Transverse colon (tissue), 4 donors: ENCODE measurements at regions not wholly inside any gene's neighbourhood (a gene's known extent, or its start where the extent isn't known, plus 50 kb on each side); places are given as distances from the start of the nearest gene placed in this dataset.

Experiments used
- DNase-seq: peaks from one replicate; pipeline ENCODE4 v3.0.0-alpha.2; 2019
- H3K27ac ChIP-seq, 4 donors: fragments of 200-600 bp; sonication (generic); 2 replicates each; pipeline ENCODE4 v1.5.1; 2016 to 2018; ENCODE audit warnings: inconsistent platforms in 4 of 4
- H3K27me3 ChIP-seq: fragments of 200-600 bp; sonication (generic); 2 replicates; pipeline ENCODE4 v1.5.1; 2017; ENCODE audit warnings: inconsistent platforms
- H3K36me3 ChIP-seq, 4 donors: fragments of 200-600 bp; sonication (generic); 2 replicates each; pipeline ENCODE4 v1.5.1; 2017 to 2019; ENCODE audit warnings: inconsistent platforms in 4 of 4
- H3K4me1 ChIP-seq, 4 donors: fragments of 200-600 bp; sonication (generic); 2 replicates each; pipeline ENCODE4 v1.5.1; 2017 to 2020; ENCODE audit warnings: inconsistent platforms in 4 of 4
- H3K4me3 ChIP-seq, 4 donors: fragments of 200-600 bp; sonication (generic); 1 replicate in 1 of 4; 2 replicates in 3 of 4; pipeline versions ENCODE4 v1.5.1 to v1.6.1; 2017 to 2019; ENCODE audit warnings: inconsistent platforms in 4 of 4
- H3K9me3 ChIP-seq, 2 donors: fragments of 200-600 bp; sonication (generic); 2 replicates each; pipeline ENCODE4 v1.5.1; 2017 to 2019; ENCODE audit warnings: inconsistent platforms in 2 of 2
- CTCF ChIP-seq, 5 experiments: fragments of 200-600 bp in 3 of 5; fragments of 450-650 bp in 2 of 5; sonication (generic) in 3 of 5; IDR thresholded peaks; 1 replicate in 2 of 5; 2 replicates in 3 of 5; pipeline ENCODE4 v1.5.1; 2016 to 2017; ENCODE audit warnings: antibody characterized with exemption in 5 of 5, inconsistent platforms in 3 of 5, mild to moderate bottlenecking in 2 of 5, moderate library complexity in 1 of 5
- EP300 ChIP-seq: sonication (generic); formaldehyde crosslinking; IDR thresholded peaks from one replicate; pipeline ENCODE4 v1.6.1; 2017; ENCODE audit warnings: antibody characterized with exemption, low read depth
- POLR2A ChIP-seq: fragments of 450-650 bp; IDR thresholded peaks from one replicate; pipeline ENCODE4 v1.6.1; 2016; ENCODE audit warnings: antibody characterized with exemption, mild to moderate bottlenecking, moderate library complexity
- POLR2AphosphoS5 ChIP-seq, 3 donors: sonication (generic); formaldehyde crosslinking; IDR thresholded peaks; one replicate each; pipeline ENCODE4 v1.6.1; 2016; ENCODE audit warnings: antibody characterized with exemption in 3 of 3
- WGBS, 2 donors: methylation state at CpG; one replicate each; pipeline ENCODE4 v1.1.5; 2018; ENCODE audit warnings: low coverage in 1 of 2; 5-methylcytosine and 5-hydroxymethylcytosine counted together
- in situ Hi-C, 4 donors: fragments of 200-750 bp; cut with MboI; loops; one replicate each; pipeline versions ENCODE4 v1.15.0 to v1.15.1; 2017; ENCODE audit warnings: low sequenced_read_pairs in 3 of 4, low pct_ligation_motif_present in 1 of 4, low pct_unique_long_range_greater_than_20kb in 1 of 4
- intact Hi-C: fragments of 100-400 bp; cut with DNase I; formaldehyde crosslinking; loops from one replicate; pipeline ENCODE4 v1.15.1; 2023; ENCODE audit warnings: low total_unique reads

DNA sequence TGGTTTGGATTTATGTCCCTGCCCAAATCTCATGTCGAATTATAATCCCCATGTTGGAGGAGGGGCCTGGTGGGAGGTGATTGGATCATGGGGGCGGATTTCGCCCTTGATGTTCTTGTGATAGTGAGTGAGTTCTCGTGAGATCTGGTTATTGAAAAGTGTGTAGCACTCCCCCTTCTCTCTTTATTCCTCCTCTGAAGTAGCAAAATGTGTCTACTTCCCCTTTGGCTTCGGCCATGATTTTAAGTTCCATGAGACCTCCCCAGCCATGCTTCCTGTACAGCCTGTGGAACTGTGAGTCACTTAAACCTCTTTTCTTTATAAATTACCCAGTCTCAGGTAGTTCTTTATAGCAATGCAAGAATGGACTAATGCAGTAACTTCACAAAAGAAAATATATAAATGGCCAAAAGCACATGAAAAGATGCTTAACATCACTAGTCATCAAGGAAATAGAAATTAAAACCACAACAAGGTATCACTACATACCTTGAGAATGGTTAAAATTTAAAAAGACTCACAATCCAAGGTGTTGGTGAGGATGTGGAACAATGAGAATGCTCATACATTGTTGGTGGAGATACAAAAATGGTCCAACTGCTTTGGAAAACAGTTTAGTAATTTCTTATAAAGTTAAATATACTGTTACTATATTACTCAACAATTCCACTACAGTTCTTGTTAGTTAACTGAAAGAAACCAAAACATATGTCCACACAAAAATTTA is 218.7 kb downstream of the SNX10 start:
- DNase-seq: no peak
- intact Hi-C loops (no loop called here), in situ Hi-C loops (no loop called here)
- Histone ChIP-seq H3K27me3 (no peaks in the 10 kb centered on the region), H3K4me1 (peaks cover 0 to 15% (median 7%) of the 10 kb centered on the region in 4 donors), H3K9me3 (no peaks in the 10 kb centered on the region), H3K27ac (no peak overlapping the region), H3K36me3 (no peaks in the 10 kb centered on the region), H3K4me3 (no peak overlapping the region)
- WGBS, 2 donors: 83 to 88% methylated on average over 5 of the region's 5 CpGs
- TF ChIP-seq POLR2AphosphoS5 (IDR thresholded peaks at IDR 0.05) (no peak), EP300 (no peak), CTCF (IDR thresholded peaks at IDR 0.05) (no peak), POLR2A (no peak)

DNA sequence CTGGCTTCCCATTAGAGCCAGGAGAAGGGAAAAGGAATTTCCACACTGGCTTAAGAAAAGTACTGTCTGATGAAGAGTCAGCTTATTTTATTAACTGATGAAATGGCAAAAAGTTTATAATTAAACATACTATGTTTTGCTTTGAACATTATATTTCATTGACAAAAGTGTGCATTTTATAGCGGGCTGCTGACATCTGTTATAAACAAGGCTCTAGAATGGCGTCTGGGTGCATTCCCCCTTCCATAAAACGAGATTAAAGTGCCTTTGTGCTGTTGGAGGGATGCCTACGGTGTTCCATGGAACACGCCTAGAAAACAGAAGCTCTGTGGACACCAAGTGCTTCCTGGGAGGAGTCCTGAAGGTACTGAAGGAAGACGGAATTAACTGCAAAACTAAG is 220.2 kb downstream of the SNX10 start:
- WGBS, 2 donors: 13 to 26% methylated on average over 1 to 6 of the region's 6 CpGs
- in situ Hi-C loops: no loop called here
- intact Hi-C loops: no loop called here
- H3K27ac ChIP-seq: peak overlapping the region in 1 of 4 donors; percentile 2
- no peak for TF ChIP-seq POLR2A
- TF ChIP-seq CTCF (IDR thresholded peaks at IDR 0.05): no peak
- TF ChIP-seq POLR2AphosphoS5 (IDR thresholded peaks at IDR 0.05): no peak
- no peak for TF ChIP-seq EP300
- no peaks in the 10 kb centered on the region for H3K36me3 ChIP-seq
- peaks cover 0 to 18% (median 7%) of the 10 kb centered on the region in 4 donors for H3K4me1 ChIP-seq
- no peaks in the 10 kb centered on the region for H3K9me3 ChIP-seq
- no peak overlapping the region for H3K4me3 ChIP-seq
- H3K27me3 ChIP-seq: no peaks in the 10 kb centered on the region
- DNase-seq: no peak

GRCh38 chr7:26512737-26513136 is 221.1 kb downstream of the SNX10 start:
- Histone ChIP-seq H3K4me1 (peaks cover 0 to 18% (median 7%) of the 10 kb centered on the region in 4 donors), H3K9me3 (no peaks in the 10 kb centered on the region), H3K27me3 (no peaks in the 10 kb centered on the region), H3K36me3 (no peaks in the 10 kb centered on the region), H3K4me3 (no peak overlapping the region), H3K27ac (no peak overlapping the region)
- intact Hi-C loops (no loop called here), in situ Hi-C loops (no loop called here)
- DNase-seq: no peak
- TF ChIP-seq POLR2A: no peak
- no peak for TF ChIP-seq POLR2AphosphoS5 (IDR thresholded peaks at IDR 0.05)
- no peak for TF ChIP-seq CTCF (IDR thresholded peaks at IDR 0.05)
- TF ChIP-seq EP300: no peak
- WGBS, 2 donors: 85% methylated on average over 3 of the region's 3 CpGs; no CpG with 5 or more reads in 1 of the 2 donors

GRCh38 chr7:26513948-26514347 is 222.3 kb downstream of the SNX10 start:
- Histone ChIP-seq H3K9me3 (no peaks in the 10 kb centered on the region), H3K27me3 (no peaks in the 10 kb centered on the region), H3K36me3 (no peaks in the 10 kb centered on the region), H3K4me1 (peaks cover 0 to 18% (median 7%) of the 10 kb centered on the region in 4 donors), H3K4me3 (no peak overlapping the region), H3K27ac (no peak overlapping the region)
- in situ Hi-C loops (no loop called here), intact Hi-C loops (no loop called here)
- TF ChIP-seq POLR2AphosphoS5 (IDR thresholded peaks at IDR 0.05) (no peak), EP300 (no peak), POLR2A (no peak)
- no peak for DNase-seq
- 82 to 89% methylated on average over 2 of the region's 2 CpGs for WGBS, 2 donors
